Heart right ventricle (tissue), 16 donors: ENCODE measurements at regions not wholly inside any gene's neighbourhood (a gene's known extent, or its start where the extent isn't known, plus 50 kb on each side); places are given as distances from the start of the nearest gene placed in this dataset.

Experiments used
- ATAC-seq, 8 donors: fragments of 200-7000 bp; cut with Tn5 transposase; one replicate each; pipeline ENCODE4 v1.9.1; 2020; ENCODE audit warnings: mild to moderate bottlenecking in 8 of 8, moderate library complexity in 8 of 8, moderate number of reproducible peaks in 1 of 8
- DNase-seq, 2 donors: peaks; one replicate each; pipeline ENCODE4 v3.0.0-alpha.2; 2020
- H3K27ac ChIP-seq, 10 donors: fragments of 200-600 bp; sonication (generic) in 2 of 10; one replicate each; pipeline versions ENCODE4 v1.5.0 to v1.8.0; 2020 to 2022; ENCODE audit warnings: mild to moderate bottlenecking in 3 of 10
- H3K27me3 ChIP-seq, 7 donors: fragments of 200-600 bp; one replicate each; pipeline ENCODE4 v1.8.0; 2021 to 2022; ENCODE audit warnings: mild to moderate bottlenecking in 2 of 7
- H3K36me3 ChIP-seq, 9 donors: fragments of 200-600 bp; sonication (generic) in 1 of 9; one replicate each; pipeline versions ENCODE4 v1.5.0 to v1.8.0; 2020 to 2022; ENCODE audit warnings: mild to moderate bottlenecking in 2 of 9
- H3K4me1 ChIP-seq, 9 donors: fragments of 200-600 bp; sonication (generic) in 1 of 9; one replicate each; pipeline versions ENCODE4 v1.5.0 to v1.8.0; 2020 to 2022; ENCODE audit warnings: mild to moderate bottlenecking in 4 of 9
- H3K4me3 ChIP-seq, 10 donors: fragments of 200-600 bp; sonication (generic) in 2 of 10; one replicate each; pipeline versions ENCODE4 v1.5.0 to v1.8.0; 2020 to 2022; ENCODE audit warnings: mild to moderate bottlenecking in 7 of 10, moderate library complexity in 2 of 10
- H3K9me3 ChIP-seq, 11 donors: fragments of 200-600 bp in 10 of 11; sonication (generic) in 2 of 11; one replicate each; pipeline versions ENCODE4 v1.5.0 to v1.8.0; 2013 to 2022; ENCODE audit warnings: mild to moderate bottlenecking in 2 of 11, control low read depth in 1 of 11, moderate library complexity in 1 of 11
- CTCF ChIP-seq, 9 donors: fragments of 200-600 bp; sonication (generic) in 2 of 9; IDR thresholded peaks; one replicate each; pipeline versions ENCODE4 v1.5.0 to v1.8.0; 2021 to 2022; ENCODE audit warnings: antibody characterized with exemption in 9 of 9, mild to moderate bottlenecking in 5 of 9, moderate library complexity in 1 of 9
- WGBS, 2 donors: extraction: QIAGEN DNeasy Blood & Tissue Kit; methylation state at CpG; one replicate each; pipeline ENCODE4 v1.1.7; 2013; ENCODE audit warnings: inconsistent platforms in 1 of 2; 5-methylcytosine and 5-hydroxymethylcytosine counted together
- intact Hi-C, 10 donors: fragments of 100-400 bp; cut with DNase I; formaldehyde crosslinking; loops; one replicate each; pipeline versions ENCODE4 v1.11.1 to v1.14.2; 2022
- donor health status: Arrhythmogenic right ventricular cardiomyopathy.
- donor health status: ischemic (EF 13 %, LVEDD 7.1; RV severe dilation, severe dysfunction).
- donor health status: healthy with polysubstance abuse.
- donor health status: DM: no; HTN: yes; CAD: no.
- donor health status: DM: no; HTN: no; CAD: no.
- donor health status: ischemic (EF 25% LVEDD 6.9; RV normal size, moderate dysfunction).
- donor health status: ischemic (EF 25% LVEDD 5.7; RV mildly dilated, moderate dysfunction).
- donor health status: healthy.
- donor health status: DM: yes; HTN: yes; CAD: no.
- donor health status: Ischemic cardiomyopathy.
- donor health status: ischemic (EF 35%, LVEDD 5.7; RV mildly dilated, moderate dysfunction).
- donor health status: nonischemic (EF 11% LVEDD 7.7; RV severe dilation, severe dysfunction).
- donor health status: DM: yes; HTN: yes; CAD: no.
- donor health status: PGD.
- donor health status: ischemic (EF 29% LVEDD 5.4; RV normal size, mild dysfunction).
- donor health status: nonischemic (EF 23%, LVEDD 6.1; RV moderate dilation, normal function).

- H3K4me3 ChIP-seq, result no peak overlapping the region
- WGBS, 2 donors, result 95 to 97% methylated on average over 4 of the region's 4 CpGs
- H3K9me3 ChIP-seq, result no peaks in the 10 kb centered on the region
- TF ChIP-seq CTCF (IDR thresholded peaks at IDR 0.05), result no peak
- no peak overlapping the region for H3K27ac ChIP-seq
- H3K36me3 ChIP-seq, result no peaks in the 10 kb centered on the region
- intact Hi-C loops, result no loop called here
- H3K4me1 ChIP-seq, result no peaks in the 10 kb centered on the region
- ATAC-seq (no peak), DNase-seq (no peak)
- H3K27me3 ChIP-seq, result no peaks in the 10 kb centered on the region
Measured at GRCh38 chr4:136319789-136320464, 1212.4 kb downstream of the PCDH18 start.

GRCh38 chr4:136316961-136317360 is 1215.3 kb downstream of the PCDH18 start:
- H3K27ac ChIP-seq, result no peak overlapping the region

GRCh38 chr4:136314686-136315085 is 1217.6 kb downstream of the PCDH18 start:
- DNase-seq (no peak), ATAC-seq (no peak)
- Histone ChIP-seq H3K4me3 (no peak overlapping the region), H3K27ac (no peak overlapping the region), H3K9me3 (peaks cover 0 to 5% (median 0%) of the 10 kb centered on the region in 11 donors), H3K27me3 (no peaks in the 10 kb centered on the region), H3K4me1 (no peaks in the 10 kb centered on the region), H3K36me3 (no peaks in the 10 kb centered on the region)
- intact Hi-C loops, result no loop called here
- TF ChIP-seq CTCF (IDR thresholded peaks at IDR 0.05), result no peak
- 68 to 74% methylated on average over 2 of the region's 2 CpGs for WGBS, 2 donors

More at GRCh38 chr4:136316961-136317360, 1215.3 kb downstream of the PCDH18 start:
- Histone ChIP-seq H3K4me1 (no peaks in the 10 kb centered on the region), H3K36me3 (no peaks in the 10 kb centered on the region), H3K27me3 (no peaks in the 10 kb centered on the region), H3K4me3 (no peak overlapping the region), H3K9me3 (no peaks in the 10 kb centered on the region)
- no peak for TF ChIP-seq CTCF (IDR thresholded peaks at IDR 0.05)
- ATAC-seq, result no peak
- intact Hi-C loops, result no loop called here
- WGBS, 2 donors, result 79 to 86% methylated on average over 3 of the region's 3 CpGs
- no peak for DNase-seq

GRCh38 chr4:136311774-136312173 is 1220.5 kb downstream of the PCDH18 start:
- WGBS, 2 donors, result 34 to 50% methylated on average over 2 of the region's 2 CpGs

More at GRCh38 chr4:136311774-136312173, 1220.5 kb downstream of the PCDH18 start:
- H3K27ac ChIP-seq, result no peak overlapping the region
- ATAC-seq (no peak), DNase-seq (no peak)
- H3K27me3 ChIP-seq, result no peaks in the 10 kb centered on the region
- no peaks in the 10 kb centered on the region for H3K4me1 ChIP-seq
- intact Hi-C loops, result no loop called here
- peaks cover 0 to 5% (median 0%) of the 10 kb centered on the region in 11 donors for H3K9me3 ChIP-seq
- no peak overlapping the region for H3K4me3 ChIP-seq
- TF ChIP-seq CTCF (IDR thresholded peaks at IDR 0.05), result no peak
- no peaks in the 10 kb centered on the region for H3K36me3 ChIP-seq
